Daoy (cell line): ENCODE measurements at regions not wholly inside any gene's neighbourhood (a gene's known extent, or its start where the extent isn't known, plus 50 kb on each side); places are given as distances from the start of the nearest gene placed in this dataset.

ENCODE experiments used
- DNase-seq: peaks from one replicate; pipeline ENCODE4 v3.0.0-alpha.2; 2015; ENCODE audit warnings: low read depth

GRCh38 chr11:10358696-10359095, 53.8 kb downstream of the ADM start:
- no peak for DNase-seq

GRCh38 chr11:10359171-10359570, 54.3 kb downstream of the ADM start:
- no peak for DNase-seq

GRCh38 chr11:10360835-10361234, 56.0 kb downstream of the ADM start:
- DNase-seq = no peak

GRCh38 chr11:10365045-10365444, 60.2 kb downstream of the ADM start:
- DNase-seq = no peak

GRCh38 chr11:10366568-10367331, 61.9 kb downstream of the ADM start:
- peak; percentile 92 for DNase-seq

- no peak for DNase-seq
These were observed 67.2 kb downstream of the ADM start for GRCh38 chr11:10371926-10372641.

- no peak for DNase-seq
These were observed 68.5 kb downstream of the ADM start for GRCh38 chr11:10373340-10373739.

GRCh38 chr11:10373929-10374328, 69.1 kb downstream of the ADM start:
- DNase-seq = no peak

- DNase-seq = no peak
These were observed 69.5 kb downstream of the ADM start for GRCh38 chr11:10374386-10374785.

GRCh38 chr11:10375280-10375971, 70.6 kb downstream of the ADM start:
- DNase-seq = peak; percentile 67

GRCh38 chr11:10376061-10376460, 71.2 kb downstream of the ADM start:
- DNase-seq = peak; percentile 15

GRCh38 chr11:10377183-10377582, 72.3 kb downstream of the ADM start:
- no peak for DNase-seq

- DNase-seq = no peak
These were observed 73.5 kb downstream of the ADM start for GRCh38 chr11:10378362-10378761.

GRCh38 chr11:10379022-10379421, 74.1 kb downstream of the ADM start:
- no peak for DNase-seq

GRCh38 chr11:10379426-10379825, 74.6 kb downstream of the ADM start:
- no peak for DNase-seq

GRCh38 chr11:10379871-10380568, 75.0 kb upstream of the AMPD3 start:
- DNase-seq = no peak

GRCh38 chr11:10380921-10381320, 74.1 kb upstream of the AMPD3 start:
- DNase-seq = no peak

GRCh38 chr11:10381736-10382135, 73.3 kb upstream of the AMPD3 start:
- DNase-seq = no peak

- peak; percentile 55 for DNase-seq
These were observed 72.5 kb upstream of the AMPD3 start for GRCh38 chr11:10382518-10382917.

GRCh38 chr11:10385696-10386095, 69.4 kb upstream of the AMPD3 start:
- no peak for DNase-seq

- no peak for DNase-seq
These were observed 68.7 kb upstream of the AMPD3 start for GRCh38 chr11:10386361-10386760.

GRCh38 chr11:10386861-10387205, 68.2 kb upstream of the AMPD3 start:
- peak; percentile 21 for DNase-seq
